GM04503 (cell line): ENCODE measurements at regions not wholly inside any gene's neighbourhood (a gene's known extent, or its start where the extent isn't known, plus 50 kb on each side); places are given as distances from the start of the nearest gene placed in this dataset.

Experiments used
- DNase-seq: peaks from one replicate; pipeline ENCODE4 v3.0.0-alpha.2; 2012; ENCODE audit warnings: low read depth

- DNase-seq, result no peak
Observed at GRCh38 chr18:42185486-42185885, 230.5 kb downstream of the PIK3C3 start.

GRCh38 chr18:42187611-42188380 lies 232.8 kb downstream of the PIK3C3 start:
- no peak for DNase-seq

GRCh38 chr18:42190643-42191042 lies 235.6 kb downstream of the PIK3C3 start:
- no peak for DNase-seq

GRCh38 chr18:42192251-42193248 lies 237.5 kb downstream of the PIK3C3 start:
- DNase-seq, result no peak

- DNase-seq, result peak; percentile 44
Observed at GRCh38 chr18:42196651-42197050, 241.6 kb downstream of the PIK3C3 start.

- no peak for DNase-seq
Observed at GRCh38 chr18:42201137-42201536, 246.1 kb downstream of the PIK3C3 start.

- DNase-seq, result no peak
Observed at GRCh38 chr18:42211201-42211600, 256.2 kb downstream of the PIK3C3 start.

GRCh38 chr18:42222557-42222956 lies 267.5 kb downstream of the PIK3C3 start:
- DNase-seq, result no peak

- no peak for DNase-seq
Observed at GRCh38 chr18:42228581-42228980, 273.5 kb downstream of the PIK3C3 start.

- DNase-seq, result no peak
Observed at GRCh38 chr18:42229211-42230210, 274.5 kb downstream of the PIK3C3 start.

- no peak for DNase-seq
Observed at GRCh38 chr18:42230636-42231035, 275.6 kb downstream of the PIK3C3 start.

GRCh38 chr18:42231284-42231683 lies 276.2 kb downstream of the PIK3C3 start:
- DNase-seq, result no peak

GRCh38 chr18:42231796-42232195 lies 276.8 kb downstream of the PIK3C3 start:
- no peak for DNase-seq

- no peak for DNase-seq
Observed at GRCh38 chr18:42233908-42234307, 278.9 kb downstream of the PIK3C3 start.

GRCh38 chr18:42242758-42243157 lies 287.7 kb downstream of the PIK3C3 start:
- DNase-seq, result no peak

- DNase-seq, result no peak
Observed at GRCh38 chr18:42245137-42245536, 290.1 kb downstream of the PIK3C3 start.

- no peak for DNase-seq
Observed at GRCh38 chr18:42255908-42256765, 301.1 kb downstream of the PIK3C3 start.

GRCh38 chr18:42258301-42258965 lies 303.4 kb downstream of the PIK3C3 start:
- DNase-seq, result no peak

- no peak for DNase-seq
Observed at GRCh38 chr18:42261731-42262130, 306.7 kb downstream of the PIK3C3 start.

- DNase-seq, result no peak
Observed at GRCh38 chr18:42264497-42264896, 309.5 kb downstream of the PIK3C3 start.
